A549 (cell line): ENCODE measurements at regions not wholly inside any gene's neighbourhood (a gene's known extent, or its start where the extent isn't known, plus 50 kb on each side); places are given as distances from the start of the nearest gene placed in this dataset.
"Not testable (repeated sequence)": the region's sequence is repeated elsewhere in the genome, so short reads cannot be mapped to it uniquely, and the experiment has no call there.

ENCODE experiments used
- EHMT2 ChIP-seq: fragments of 200-600 bp; sonication (generic); IDR thresholded peaks from 2 replicates; pipeline ENCODE4 v1.6.1; 2016; ENCODE audit warnings: antibody characterized with exemption, low read depth, mild to moderate bottlenecking, moderate library complexity
- FOSL2 ChIP-seq, 2 experiments: fragments of 450-650 bp in 1 of 2; fragments of >200 bp in 1 of 2; sonication (Bioruptor Twin) in 1 of 2; formaldehyde crosslinking; IDR thresholded peaks; 2 replicates each; pipeline versions ENCODE4 v1.5.0 to v1.6.1; 2016 to 2020; ENCODE audit warnings: mild to moderate bottlenecking in 1 of 2, moderate library complexity in 1 of 2
- GATA3 ChIP-seq: IDR thresholded peaks from 2 replicates; pipeline ENCODE4 v1.6.1; 2012; ENCODE audit warnings: borderline replicate concordance
- KDM5A ChIP-seq: fragments of 200-600 bp; sonication (generic); IDR thresholded peaks from 2 replicates; pipeline ENCODE4 v1.6.1; 2016; ENCODE audit warnings: antibody characterized with exemption, mild to moderate bottlenecking
- POLR2A ChIP-seq: IDR thresholded peaks from 2 replicates; pipeline ENCODE4 v1.6.1; 2012; ENCODE audit warnings: mild to moderate bottlenecking, low read length
- SMC3 ChIP-seq: fragments of >200 bp; sonication (Bioruptor Twin); formaldehyde crosslinking; IDR thresholded peaks from 3 replicates; pipeline ENCODE4 v1.6.1; 2018; ENCODE audit warnings: inconsistent platforms
- TF ChIP-seq, protein P1 (sequence below): fragments of >200 bp; sonication (Bioruptor Twin); formaldehyde crosslinking; IDR thresholded peaks from 3 replicates; pipeline ENCODE4 v1.5.1; 2016

GRCh38 chr2:91519914-91520313 is 2828.4 kb downstream of the RPIA start:
- TF ChIP-seq POLR2A; EHMT2; SMC3; GATA3; FOSL2 (IDR thresholded peaks at IDR 0.05); FOSL2 (CRISPR knock-in tag; IDR thresholded peaks at IDR 0.05); KDM5A: not testable (repeated sequence)
- TF ChIP-seq, protein P1, sequence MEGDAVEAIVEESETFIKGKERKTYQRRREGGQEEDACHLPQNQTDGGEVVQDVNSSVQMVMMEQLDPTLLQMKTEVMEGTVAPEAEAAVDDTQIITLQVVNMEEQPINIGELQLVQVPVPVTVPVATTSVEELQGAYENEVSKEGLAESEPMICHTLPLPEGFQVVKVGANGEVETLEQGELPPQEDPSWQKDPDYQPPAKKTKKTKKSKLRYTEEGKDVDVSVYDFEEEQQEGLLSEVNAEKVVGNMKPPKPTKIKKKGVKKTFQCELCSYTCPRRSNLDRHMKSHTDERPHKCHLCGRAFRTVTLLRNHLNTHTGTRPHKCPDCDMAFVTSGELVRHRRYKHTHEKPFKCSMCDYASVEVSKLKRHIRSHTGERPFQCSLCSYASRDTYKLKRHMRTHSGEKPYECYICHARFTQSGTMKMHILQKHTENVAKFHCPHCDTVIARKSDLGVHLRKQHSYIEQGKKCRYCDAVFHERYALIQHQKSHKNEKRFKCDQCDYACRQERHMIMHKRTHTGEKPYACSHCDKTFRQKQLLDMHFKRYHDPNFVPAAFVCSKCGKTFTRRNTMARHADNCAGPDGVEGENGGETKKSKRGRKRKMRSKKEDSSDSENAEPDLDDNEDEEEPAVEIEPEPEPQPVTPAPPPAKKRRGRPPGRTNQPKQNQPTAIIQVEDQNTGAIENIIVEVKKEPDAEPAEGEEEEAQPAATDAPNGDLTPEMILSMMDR: not testable (repeated sequence)
